ENCODE measurements at regions not wholly inside any gene's neighbourhood (a gene's known extent, or its start where the extent isn't known, plus 50 kb on each side); places are given as distances from the start of the nearest gene placed in this dataset.

DNA sequence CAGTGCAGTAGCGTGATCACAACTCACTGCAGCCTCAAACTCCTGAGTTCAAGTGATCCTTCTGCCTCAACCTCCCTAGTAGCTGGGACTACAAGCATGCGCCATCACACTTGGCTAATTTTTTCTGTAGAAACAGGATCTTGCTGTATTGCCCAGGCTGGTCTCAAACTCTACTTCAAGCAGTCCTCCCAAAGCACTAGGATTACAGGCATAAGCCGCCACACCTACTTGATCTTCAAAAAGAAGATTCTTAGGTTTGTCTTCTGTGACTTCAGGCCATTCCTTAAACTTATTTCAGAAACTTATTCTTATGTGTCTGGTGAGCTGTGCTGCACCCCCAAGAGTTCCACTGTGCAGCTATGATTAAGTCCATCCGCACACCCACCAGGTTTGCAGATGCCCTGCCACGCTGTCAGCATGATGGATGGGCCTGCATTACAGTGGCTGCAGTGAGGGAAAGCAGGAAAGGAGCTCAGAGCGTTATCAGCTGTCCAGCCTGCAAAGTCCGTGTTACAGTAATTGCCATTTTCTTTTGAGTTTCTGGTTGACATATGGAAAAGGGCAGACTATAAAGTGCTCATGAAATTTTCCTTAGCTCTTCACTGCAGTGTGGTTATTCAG, 146.6 kb downstream of the AASDH start:
- DNase-seq, result peak; percentile 11

DNA sequence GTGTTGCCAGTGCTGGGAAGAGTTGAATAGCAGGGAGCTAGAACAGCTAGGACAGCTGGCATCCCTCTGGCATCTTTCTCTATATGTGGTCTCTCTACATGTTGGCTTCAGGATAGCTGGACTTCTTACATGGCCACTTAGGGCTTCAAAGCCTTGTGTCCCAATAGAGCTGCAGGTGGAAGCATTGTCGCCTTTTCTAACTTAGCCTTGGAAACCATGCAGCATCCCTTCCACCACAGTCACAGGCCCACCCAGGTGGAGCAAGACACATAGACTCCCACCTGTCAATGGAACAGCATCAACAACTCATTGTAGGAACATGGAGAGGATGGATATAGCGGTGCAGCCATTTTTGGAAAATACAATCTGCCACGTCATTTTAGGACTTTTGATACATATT, 149.0 kb downstream of the AASDH start:
- DNase-seq, result no peak

DNA sequence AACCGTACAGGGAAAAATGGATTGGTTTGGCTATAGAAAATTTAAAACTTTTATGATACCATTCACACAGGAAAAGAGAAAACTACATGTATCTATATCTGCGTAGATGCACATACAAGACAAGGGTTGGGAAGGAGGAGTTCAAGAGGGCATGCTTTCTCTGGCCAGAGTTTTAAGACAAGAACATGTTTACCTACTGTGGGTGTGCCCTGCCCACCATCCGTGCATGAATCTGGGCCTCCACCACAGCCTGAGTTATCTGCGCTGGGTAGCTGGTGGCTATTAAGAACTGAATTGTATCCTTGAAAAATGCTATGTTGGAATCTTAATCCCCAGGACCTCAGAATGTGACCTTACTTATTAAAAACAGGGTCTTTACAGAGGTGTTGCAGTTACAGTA, 151.6 kb downstream of the AASDH start:
- no peak for DNase-seq

DNA sequence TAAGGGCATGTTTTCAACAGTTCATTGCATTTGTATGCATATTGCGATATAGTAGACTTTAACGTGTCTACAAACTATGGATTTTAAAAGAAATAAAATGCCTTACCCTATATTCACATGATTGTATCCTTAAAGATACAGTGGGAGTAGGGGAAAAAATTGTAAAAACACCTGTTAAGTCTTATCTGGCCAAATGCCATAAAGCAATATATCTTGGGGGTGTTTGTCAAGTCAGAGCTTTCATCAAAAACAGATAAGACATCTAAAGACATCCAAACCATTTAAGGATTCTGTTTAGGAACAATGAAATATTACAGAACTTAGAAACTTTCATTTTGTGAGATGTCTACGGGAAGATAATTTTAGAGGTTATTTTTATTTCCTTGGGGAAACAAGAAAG, 152.3 kb downstream of the AASDH start:
- DNase-seq, result no peak

DNA sequence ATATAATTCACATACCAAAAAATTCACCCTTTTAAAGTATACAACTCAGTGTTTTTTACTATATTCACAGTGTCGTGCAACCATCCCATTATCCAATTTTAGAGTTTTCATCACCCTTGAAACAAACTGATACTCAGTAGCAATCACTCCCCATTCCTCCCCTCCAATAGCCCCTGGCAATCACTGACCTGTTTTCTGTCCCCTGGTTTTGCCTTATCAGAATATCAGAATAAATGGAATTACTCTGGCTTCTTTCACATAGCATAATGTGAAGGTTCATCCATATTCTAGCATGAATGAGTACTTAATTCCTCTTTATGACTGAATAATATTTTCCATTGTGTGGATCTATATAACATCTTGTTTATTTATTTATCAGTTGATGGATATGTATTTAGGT, 153.2 kb downstream of the AASDH start:
- no peak for DNase-seq

DNA sequence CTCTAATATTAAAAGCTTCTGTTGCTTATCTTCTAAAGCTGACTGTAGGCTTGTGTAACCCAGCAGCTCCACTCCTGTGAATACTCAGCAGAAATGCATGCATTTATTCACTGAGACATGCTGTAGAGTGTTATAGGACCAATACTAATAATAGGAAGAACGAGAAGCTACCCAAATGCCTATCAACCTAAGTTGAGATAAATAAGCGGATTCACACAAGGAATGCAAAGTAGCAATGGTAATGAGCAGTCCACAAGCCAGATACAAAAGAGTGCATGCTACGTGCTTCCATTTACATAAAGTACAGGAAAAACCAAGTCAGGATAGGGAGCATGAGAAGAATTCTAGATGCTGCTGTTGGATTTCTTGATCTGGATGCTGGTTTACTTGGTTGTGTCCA, 155.9 kb downstream of the AASDH start:
- no peak for DNase-seq

DNA sequence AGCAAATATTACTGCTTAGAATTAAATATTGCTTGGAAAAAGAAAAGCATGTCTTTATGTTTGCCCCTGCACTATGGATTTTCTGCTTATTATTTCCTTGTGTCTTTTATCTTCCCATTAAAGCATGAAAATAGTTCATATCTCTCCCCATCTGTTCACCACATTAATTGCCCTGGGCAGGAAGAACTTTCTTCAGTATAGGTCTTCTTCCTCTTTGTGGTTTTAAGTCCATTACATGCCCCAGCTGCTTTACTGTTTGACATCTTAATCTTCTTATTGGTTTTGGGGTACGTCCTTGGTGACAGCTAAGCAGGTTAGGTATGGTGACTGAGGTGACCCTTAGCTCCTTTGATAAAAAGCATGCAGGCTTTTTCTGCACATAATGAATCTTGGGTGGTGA, 157.3 kb downstream of the AASDH start:
- no peak for DNase-seq

DNA sequence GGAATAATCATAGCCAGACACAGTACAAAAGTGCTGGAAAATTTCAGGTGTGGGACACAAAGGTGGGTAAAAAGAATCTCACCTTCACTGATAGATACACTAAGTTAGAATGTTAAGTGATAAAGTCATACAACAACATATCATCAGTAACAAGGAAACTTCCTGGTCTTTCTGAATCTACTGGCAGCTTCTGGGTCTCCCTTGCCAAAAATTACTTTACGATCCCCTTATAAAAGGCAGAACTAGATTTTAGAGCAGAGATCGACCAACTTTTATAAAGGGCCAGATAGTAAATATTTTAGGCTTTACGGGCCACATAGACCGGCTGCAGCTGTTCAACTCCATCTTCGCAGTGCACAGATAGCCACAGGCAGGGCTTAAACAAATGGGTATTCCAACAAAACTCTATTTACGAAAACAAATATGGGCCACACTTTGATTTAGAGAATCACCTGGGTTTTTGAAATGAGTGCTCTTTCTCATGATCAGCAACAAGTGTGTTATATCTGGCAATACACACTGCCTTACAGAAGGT, 159.9 kb downstream of the AASDH start:
- DNase-seq, result no peak

DNA sequence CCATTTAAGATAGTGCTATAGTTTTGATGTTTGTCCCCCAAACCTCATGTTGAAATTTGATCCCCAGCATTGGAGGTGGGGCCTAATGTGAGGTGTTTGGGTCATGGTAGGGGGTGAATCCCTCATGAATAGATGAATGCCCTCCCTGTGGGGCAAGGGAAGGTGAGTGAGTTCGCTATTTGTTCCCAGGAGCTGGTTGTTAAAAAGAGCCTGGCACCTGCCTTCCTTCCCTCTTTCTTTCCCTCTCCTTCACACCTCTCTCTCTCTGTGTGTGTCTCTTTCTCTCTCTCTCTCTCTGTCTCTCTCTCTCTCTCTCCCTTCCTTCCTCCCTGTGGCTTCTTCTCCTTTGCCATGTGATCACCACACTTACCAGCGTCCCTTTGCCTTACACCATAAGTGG, 160.7 kb downstream of the AASDH start:
- DNase-seq, result no peak

DNA sequence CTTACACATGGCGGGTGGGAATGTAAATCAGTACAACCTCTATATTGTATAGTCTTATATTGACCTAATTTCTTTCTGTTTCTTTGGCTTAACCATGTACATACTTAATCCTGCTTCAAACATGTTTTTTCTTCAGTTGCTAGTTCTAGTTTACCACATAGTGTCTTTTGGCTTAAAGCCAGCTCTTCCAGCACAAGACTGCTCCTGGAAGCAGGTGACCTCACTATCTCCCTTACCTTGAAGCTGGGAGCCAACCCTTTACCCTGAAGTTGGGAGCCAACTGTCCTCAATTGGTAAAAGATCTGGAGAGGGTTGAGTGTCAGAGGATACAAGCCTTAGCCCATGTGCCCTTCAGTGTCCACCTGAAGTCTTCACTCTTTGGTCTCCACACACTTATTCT, 162.7 kb downstream of the AASDH start:
- no peak for DNase-seq

DNA sequence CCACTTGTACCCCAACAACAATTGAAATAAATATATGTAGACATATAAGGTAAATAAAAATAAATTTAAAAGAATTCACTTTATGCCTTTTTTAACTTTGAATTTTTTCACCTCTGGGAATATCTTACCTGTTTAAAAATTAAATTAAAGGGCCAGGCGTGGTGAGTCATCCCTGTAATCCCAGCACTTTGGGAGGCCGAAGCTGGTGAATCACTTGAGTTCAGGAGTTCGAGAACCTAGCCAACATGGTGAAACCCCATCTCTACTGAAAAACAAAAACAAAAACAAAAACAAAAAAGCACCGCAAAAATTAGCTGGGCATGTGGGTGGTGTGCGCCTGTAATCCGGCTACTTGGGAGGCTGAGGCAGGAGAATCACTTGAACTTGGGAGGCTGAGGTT, 164.8 kb downstream of the AASDH start:
- DNase-seq, result no peak

DNA sequence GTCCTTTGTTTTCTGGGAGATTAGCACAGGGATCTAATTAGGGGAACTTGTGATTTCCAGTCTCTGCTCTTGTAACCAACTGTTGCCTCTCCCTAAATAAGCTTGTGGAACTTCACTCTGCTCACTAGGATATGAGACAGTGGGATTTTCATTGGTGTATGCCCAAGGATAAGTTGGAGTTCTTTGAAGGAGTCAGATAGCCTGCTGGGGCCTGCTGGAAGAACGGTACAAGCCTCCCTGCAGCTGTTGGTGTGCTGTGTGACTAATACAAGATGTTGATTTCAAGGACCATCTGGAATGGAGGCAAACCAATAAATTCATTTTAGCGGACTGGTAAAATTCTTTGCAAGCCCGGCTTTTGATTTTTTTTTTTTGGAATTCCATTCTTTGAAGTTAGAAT, 167.0 kb downstream of the AASDH start:
- DNase-seq, result peak; percentile 22

DNA sequence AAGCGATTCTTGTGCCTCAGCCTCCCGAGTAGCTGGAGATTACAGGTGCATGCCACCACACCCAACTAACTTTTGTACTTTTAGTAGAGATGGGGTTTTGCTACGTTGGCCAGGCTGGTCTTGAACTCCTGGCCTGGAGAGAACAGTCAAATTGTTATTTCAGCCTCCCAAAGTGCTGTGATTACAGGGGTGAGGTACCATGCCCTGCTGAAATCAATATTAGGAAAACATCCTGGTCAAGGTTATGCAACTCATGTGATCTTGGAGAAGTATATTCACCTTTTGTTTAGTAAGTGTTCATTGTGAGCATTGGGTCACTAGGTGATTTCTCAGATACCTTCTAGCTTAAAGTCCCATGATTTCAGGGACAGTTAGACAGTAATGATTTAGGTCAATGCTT, 167.8 kb downstream of the AASDH start:
- no peak for DNase-seq

DNA sequence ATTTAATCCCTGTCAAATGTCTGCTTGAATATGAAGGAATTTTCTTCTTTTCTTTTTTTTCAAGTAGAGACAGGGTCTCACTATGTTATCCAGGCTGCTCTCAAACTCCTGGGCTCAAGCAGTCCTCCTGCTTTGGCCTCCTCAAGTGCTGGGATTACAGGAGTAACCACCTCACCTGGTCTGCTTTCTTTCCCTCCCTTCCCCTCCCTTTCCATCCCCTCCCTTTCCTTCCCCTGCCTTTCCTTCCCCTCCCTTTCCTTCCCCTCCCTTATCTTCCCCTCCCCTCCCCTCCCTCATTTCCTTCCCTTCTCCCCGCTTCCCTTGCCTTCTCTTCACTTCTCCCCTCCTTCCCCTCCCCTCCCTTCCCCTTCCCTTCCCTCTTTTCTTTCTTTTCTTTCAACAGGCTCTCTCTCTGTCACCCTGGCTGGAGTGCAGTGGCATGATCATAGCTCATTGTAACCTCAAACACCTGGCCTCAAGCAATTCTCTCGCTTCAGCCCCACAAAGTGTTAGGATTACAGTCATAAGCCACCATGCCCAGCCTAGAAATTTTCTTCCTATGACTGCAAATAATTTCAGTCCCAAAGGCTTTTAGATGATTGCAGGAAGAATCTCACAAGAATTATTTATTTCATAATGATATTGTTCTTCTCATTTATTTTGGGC, 168.9 kb downstream of the AASDH start:
- no peak for DNase-seq

DNA sequence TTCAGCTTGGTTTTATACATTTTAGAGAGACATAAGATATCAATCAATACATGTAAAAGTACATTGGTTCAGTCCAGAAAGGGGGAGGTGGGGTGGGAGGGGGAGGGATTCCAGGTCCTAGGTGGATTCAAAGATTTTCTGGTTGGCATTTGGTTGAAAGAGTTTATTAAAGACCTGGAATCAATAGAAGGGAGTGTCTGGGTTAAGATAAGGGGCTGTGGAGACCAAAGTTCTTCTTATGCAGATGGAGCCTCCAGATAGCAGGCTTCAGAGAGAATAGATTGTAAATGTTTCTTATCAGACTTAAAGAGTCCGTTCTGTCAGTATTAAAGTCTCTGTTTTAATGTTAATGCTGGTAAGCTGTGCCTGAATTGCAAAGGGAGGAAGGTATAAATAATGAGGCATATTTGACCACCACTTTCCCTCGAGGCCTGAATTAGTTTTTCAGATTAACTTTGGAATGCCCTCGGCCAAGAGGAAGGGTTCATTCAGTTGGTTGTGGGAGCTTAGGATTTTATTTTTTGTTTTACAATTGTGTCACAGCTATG, 169.9 kb downstream of the AASDH start:
- DNase-seq, result no peak

DNA sequence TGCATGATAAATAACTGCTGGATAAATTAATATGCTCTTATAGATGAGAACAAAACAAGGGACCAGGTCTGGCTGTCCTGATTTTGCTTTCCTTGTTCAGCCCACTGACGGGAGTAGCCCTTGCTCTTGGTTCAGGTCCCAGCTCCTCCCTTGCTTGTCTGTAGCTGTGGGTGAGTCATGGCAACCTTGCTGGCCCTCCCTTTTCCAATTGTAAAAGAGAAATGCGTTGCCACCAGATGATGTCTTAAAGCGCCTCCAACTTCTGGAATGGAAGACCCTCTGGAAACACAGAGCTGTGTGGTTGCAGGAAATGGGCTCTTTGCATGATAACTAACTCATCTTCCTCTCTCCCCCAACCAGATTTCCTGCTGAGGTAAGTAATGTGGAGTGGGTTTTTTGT, 171.4 kb downstream of the AASDH start:
- peak; percentile 13 for DNase-seq

DNA sequence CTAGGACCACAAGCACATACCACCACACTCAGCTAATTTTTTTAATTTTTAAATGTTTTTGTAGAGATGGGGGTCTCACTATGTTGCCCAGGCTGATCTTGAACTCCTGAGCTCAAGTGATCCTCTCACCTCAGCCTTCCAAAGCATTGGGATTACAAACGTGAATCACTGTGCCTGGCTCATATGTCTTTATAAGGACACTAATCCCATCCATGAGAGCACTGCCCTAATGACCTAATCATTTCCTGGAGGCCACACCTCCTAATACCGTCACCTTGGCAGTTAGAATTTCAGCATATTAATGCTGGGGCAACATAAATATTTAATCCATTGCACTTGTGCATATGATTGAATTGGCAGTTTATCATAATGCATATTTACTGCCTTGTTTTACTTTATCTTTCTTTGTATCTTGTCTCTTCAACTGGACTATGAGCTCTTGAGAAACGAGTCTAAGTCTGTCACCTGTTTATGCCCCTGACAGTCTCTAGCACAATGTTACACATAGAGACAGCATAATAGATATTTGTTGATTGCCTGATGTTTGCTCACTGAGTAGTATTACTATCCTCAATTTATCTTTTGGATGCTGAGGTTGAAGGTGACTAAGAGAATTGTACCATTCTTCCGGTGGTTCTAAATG, 172.0 kb downstream of the AASDH start:
- no peak for DNase-seq

DNA sequence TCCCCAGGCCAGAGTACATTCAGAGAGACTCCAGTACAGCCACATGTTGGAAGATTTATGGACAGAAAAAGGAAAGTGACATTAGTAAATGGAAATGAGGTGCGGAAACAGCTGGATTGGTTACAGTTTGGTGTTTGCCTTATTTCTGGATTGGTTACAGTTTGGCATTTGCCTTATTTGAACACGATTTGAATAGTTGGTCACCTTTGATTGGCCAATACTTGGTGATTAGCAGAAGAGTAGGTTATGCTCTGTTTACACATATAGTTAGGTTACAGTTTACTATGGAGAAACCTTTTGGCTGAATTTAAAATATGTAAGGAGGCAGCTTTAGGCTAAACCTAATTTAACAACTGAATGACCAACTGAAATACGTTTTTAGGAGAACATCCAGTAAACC, 173.7 kb downstream of the AASDH start:
- DNase-seq, result no peak

DNA sequence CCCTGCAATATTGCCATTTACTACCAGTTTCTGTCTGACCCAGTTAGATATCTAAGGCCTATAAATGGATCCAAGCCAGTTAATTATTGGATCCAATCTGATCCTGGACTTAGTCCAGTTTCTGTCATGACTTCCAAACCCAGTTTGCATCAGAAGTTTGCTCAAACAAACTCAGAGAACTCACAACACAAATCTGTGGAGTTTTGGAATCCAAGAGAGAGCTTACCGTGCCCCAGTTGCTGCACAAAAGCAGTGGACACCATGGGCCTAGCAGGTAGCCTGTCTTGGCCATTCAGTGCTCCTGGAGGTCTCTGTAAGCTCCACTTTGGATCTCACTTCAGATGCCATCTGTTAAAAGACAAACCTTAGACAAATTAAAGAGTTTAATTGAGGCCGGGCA, 174.5 kb downstream of the AASDH start:
- DNase-seq, result no peak

DNA sequence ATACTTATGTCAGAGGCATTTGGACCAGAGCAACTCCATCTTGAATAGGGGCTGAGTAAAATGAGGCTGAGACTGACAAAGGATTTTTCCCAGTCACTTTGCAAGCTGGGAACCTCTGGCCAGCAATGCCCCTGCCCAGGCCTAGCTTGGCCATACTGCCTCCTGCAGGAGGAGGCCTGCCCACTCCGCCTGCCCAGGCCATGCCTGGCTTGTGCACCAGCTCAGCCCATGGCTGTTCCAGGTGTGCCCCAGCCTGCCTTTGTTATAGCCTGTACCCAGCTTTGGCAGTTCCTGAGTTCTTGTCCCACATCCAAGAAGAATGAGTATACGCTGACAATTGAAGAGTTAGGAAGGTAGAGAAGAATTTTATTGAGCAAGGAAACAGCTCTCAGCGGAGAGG, 176.1 kb downstream of the AASDH start:
- no peak for DNase-seq

DNA sequence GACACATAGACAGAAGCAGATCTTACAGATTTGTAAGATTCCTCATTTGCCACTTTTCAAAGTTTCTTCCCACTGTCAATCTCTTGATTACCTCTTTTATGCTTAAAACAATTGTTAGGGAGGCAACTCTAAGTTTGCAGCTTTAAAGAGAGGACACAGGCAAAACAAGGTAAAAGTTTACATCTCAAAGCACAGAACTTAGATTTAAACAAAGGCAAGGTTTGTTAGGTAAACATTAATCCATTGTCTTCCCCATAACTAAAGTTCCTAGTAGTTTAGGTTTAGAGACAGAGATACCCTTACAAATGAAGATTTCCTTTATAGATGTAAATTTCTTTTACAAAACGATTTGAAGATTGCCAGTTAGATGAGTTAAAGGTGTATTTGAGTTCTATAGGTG, 176.9 kb downstream of the AASDH start:
- DNase-seq, result no peak

DNA sequence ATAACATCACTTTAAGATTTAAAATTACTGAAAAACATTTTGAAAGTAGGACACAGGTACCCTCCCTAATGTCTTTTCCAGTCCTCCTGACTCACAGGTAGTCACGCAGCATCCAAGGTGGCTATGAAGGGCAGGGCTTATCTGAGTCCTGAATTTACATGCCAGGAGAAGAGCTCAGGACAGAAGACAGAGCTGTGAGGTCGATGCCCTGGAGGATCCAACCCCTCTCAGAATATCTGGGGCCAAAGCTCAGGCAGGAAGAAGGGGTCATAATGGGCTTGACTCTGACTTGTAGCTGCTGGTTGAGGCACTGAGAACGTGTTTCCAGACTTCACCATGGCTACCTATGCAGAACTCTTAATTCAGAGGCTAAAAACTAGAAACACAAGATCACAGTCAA, 177.5 kb downstream of the AASDH start:
- no peak for DNase-seq

DNA sequence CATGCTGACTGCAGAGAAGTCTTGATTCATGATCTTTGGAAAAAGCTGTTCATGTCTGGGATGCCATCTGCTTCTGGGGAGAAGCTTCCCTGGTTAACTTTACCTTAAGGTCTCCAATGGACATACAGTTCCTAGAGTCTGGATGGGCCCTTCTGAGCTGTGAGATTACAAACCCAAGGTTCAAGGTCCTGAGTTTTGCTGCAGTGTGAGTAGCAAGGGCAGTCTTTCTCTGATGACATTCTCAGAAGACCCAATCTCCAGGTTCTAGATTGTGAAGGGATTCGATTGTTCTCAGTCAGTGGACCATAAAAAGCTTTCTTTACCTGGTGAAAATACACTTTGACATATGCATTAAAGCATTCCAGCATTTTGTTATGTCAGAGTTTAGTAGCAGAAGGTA, 179.2 kb downstream of the AASDH start:
- DNase-seq, result no peak

DNA sequence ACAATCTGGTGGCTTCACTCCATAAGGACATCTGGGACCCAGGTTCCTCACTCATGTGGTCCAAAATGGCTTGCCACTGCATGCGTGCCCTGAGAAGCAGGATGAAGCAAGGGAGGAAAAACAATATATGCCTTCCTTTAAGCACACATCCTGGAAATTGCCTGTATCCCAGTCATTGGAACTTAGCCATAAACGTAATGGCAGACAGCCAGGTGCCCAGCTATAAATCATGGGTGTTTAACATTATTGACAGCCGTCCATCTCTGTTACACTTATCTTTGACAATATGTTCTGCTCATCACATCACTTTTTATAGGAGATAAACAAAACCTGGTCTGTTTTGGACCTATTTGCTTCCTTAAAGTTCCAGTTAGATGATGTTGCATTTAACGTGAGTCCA, 181.0 kb downstream of the AASDH start:
- no peak for DNase-seq

All from fibroblast of skin of scalp (primary cell).